ENCODE measurements at regions not wholly inside any gene's neighbourhood (a gene's known extent, or its start where the extent isn't known, plus 50 kb on each side); places are given as distances from the start of the nearest gene placed in this dataset.

DNA sequence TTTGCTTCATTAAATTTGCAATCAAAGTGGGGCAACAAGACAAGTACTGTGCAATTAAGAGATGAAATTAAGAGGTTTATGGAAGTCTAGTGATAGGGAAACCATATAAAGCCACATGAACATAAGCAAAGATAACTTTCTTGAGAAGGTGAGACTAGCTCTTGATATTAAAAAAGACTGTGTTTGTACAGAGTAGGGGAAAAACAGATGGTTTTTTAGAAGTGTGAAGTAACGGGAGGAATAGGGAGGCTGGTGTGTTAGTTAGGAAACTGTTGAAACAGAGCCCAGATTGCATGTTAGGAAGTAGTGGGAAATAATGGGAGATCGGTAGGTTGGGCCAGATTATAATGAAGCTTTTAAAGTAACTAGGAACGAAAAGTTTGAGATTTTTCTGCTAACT is 149.8 kb upstream of the FREM2 start:
- ChIA-PET POLR2A (no interaction called here), RAD21 (ENCODE audit: low non-redundant PET in 1 of 2, low total read pairs in 2 of 2, uncharacterized antibody in 2 of 2, unreplicated experiment in 2 of 2) (no interaction called here), CTCF (no interaction called here)
- H3K9me2 ChIP-seq (ENCODE audit: insufficient read depth): no peaks in the 10 kb centered on the region
- no peak for TF ChIP-seq ELF1 (IDR thresholded peaks at IDR 0.05; ENCODE audit: borderline replicate concordance, low read depth)
- no peak for TF ChIP-seq CEBPB (IDR thresholded peaks at IDR 0.05; ENCODE audit: low read depth)
- TF ChIP-seq SRF (IDR thresholded peaks at IDR 0.05; ENCODE audit: low read depth): no peak
- TF ChIP-seq, protein P1, sequence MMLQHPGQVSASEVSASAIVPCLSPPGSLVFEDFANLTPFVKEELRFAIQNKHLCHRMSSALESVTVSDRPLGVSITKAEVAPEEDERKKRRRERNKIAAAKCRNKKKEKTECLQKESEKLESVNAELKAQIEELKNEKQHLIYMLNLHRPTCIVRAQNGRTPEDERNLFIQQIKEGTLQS (IDR thresholded peaks at IDR 0.05): no peak
- TF ChIP-seq, protein P2, sequence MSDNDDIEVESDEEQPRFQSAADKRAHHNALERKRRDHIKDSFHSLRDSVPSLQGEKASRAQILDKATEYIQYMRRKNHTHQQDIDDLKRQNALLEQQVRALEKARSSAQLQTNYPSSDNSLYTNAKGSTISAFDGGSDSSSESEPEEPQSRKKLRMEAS (IDR thresholded peaks at IDR 0.05): no peak
- TF ChIP-seq, protein P3, sequence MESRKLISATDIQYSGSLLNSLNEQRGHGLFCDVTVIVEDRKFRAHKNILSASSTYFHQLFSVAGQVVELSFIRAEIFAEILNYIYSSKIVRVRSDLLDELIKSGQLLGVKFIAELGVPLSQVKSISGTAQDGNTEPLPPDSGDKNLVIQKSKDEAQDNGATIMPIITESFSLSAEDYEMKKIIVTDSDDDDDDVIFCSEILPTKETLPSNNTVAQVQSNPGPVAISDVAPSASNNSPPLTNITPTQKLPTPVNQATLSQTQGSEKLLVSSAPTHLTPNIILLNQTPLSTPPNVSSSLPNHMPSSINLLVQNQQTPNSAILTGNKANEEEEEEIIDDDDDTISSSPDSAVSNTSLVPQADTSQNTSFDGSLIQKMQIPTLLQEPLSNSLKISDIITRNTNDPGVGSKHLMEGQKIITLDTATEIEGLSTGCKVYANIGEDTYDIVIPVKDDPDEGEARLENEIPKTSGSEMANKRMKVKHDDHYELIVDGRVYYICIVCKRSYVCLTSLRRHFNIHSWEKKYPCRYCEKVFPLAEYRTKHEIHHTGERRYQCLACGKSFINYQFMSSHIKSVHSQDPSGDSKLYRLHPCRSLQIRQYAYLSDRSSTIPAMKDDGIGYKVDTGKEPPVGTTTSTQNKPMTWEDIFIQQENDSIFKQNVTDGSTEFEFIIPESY (IDR thresholded peaks at IDR 0.05; ENCODE audit: extremely low read depth, insufficient replicate concordance, low read length): no peak
- no peak overlapping the region for H2AFZ ChIP-seq (ENCODE audit: low read depth, low read length, poor library complexity, severe bottlenecking)
- H4K20me1 ChIP-seq (ENCODE audit: insufficient read depth): no peaks in the 10 kb centered on the region
- no peak overlapping the region for H3K9ac ChIP-seq (ENCODE audit: low read length)
- no peaks in the 10 kb centered on the region for H3K4me1 ChIP-seq (ENCODE audit: control insufficient read depth in 1 of 2, insufficient read depth in 2 of 2, low read length in 2 of 2)
- ATAC-seq (no peak), DNase-seq (ENCODE audit: low read depth, low spot score) (no peak)
- H3K9me3 ChIP-seq (ENCODE audit: control insufficient read depth in 1 of 2, insufficient read depth in 1 of 2, low read depth in 1 of 2, low read length in 2 of 2): peaks cover 0 to 5% of the 10 kb centered on the region in 2 experiments; a peak in 1 of 4 replicates
- no TSS peak for BruUV-seq (replicated peaks)
- no peak overlapping the region for H3K4me2 ChIP-seq (ENCODE audit: low read length)
- no peaks in the 10 kb centered on the region for H3K36me3 ChIP-seq (ENCODE audit: control insufficient read depth in 1 of 2, insufficient read depth in 2 of 2, low read length in 2 of 2)
- H3K27ac ChIP-seq (ENCODE audit: low read depth, low read length): no peak overlapping the region
- H3K27me3 ChIP-seq (ENCODE audit: insufficient read depth, low read length): no peaks in the 10 kb centered on the region
- no peaks in the 10 kb centered on the region for H3K79me2 ChIP-seq (ENCODE audit: insufficient read depth, low read length)
- intact Hi-C loops (cut with micrococcal nuclease): no loop called here
- H3K4me3 ChIP-seq (replicated peaks in 1 of 2; ENCODE audit: low read depth in 1 of 2, low read length in 2 of 2): no peak overlapping the region

DNA sequence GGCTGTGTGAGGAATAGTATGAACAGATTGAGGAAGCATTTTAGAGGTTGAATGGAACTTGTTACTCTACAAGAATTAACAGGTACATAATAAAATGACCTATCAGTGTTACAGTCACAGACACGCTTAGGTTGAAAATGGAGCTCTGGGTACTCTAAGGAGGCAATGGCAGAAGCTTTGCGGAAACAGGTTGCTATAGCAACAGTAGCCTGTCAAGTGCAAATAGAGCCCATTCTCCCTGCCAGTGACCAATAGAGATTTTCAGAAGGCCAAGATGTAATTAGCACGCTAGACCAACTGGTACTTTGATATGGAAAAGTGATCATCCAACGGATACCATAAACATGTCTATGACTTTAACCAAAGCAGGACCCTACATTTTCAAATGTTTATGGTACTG is 148.5 kb upstream of the FREM2 start:
- CTCF ChIA-PET: no interaction called here
- POLR2A ChIA-PET: no interaction called here
- Histone ChIP-seq H3K4me1 (ENCODE audit: control insufficient read depth in 1 of 2, insufficient read depth in 2 of 2, low read length in 2 of 2) (no peaks in the 10 kb centered on the region), H3K4me2 (ENCODE audit: low read length) (no peak overlapping the region), H3K36me3 (ENCODE audit: control insufficient read depth in 1 of 2, insufficient read depth in 2 of 2, low read length in 2 of 2) (no peaks in the 10 kb centered on the region), H3K9me3 (ENCODE audit: control insufficient read depth in 1 of 2, insufficient read depth in 1 of 2, low read depth in 1 of 2, low read length in 2 of 2) (peaks cover 0 to 8% of the 10 kb centered on the region in 2 experiments; a peak in 1 of 4 replicates), H3K4me3 (replicated peaks in 1 of 2; ENCODE audit: low read depth in 1 of 2, low read length in 2 of 2) (no peak overlapping the region), H3K27me3 (ENCODE audit: insufficient read depth, low read length) (no peaks in the 10 kb centered on the region), H3K9me2 (ENCODE audit: insufficient read depth) (no peaks in the 10 kb centered on the region), H4K20me1 (ENCODE audit: insufficient read depth) (no peaks in the 10 kb centered on the region), H2AFZ (ENCODE audit: low read depth, low read length, poor library complexity, severe bottlenecking) (no peak overlapping the region), H3K9ac (ENCODE audit: low read length) (no peak overlapping the region), H3K27ac (ENCODE audit: low read depth, low read length) (no peak overlapping the region), H3K79me2 (ENCODE audit: insufficient read depth, low read length) (no peaks in the 10 kb centered on the region)
- DNase-seq (ENCODE audit: low read depth, low spot score): no peak
- BruUV-seq (replicated peaks): no TSS peak
- RAD21 ChIA-PET (ENCODE audit: low non-redundant PET in 1 of 2, low total read pairs in 2 of 2, uncharacterized antibody in 2 of 2, unreplicated experiment in 2 of 2): no interaction called here
- no peak for ATAC-seq
- intact Hi-C loops (cut with micrococcal nuclease): no loop called here
- no peak for TF ChIP-seq YY1 (IDR thresholded peaks at IDR 0.05; ENCODE audit: extremely low read depth, insufficient replicate concordance, low read depth, low read length)
- no peak for TF ChIP-seq ZNF274 (IDR thresholded peaks at IDR 0.05; ENCODE audit: low read depth, low read length)
- TF ChIP-seq JUND (IDR thresholded peaks at IDR 0.05): no peak
- TF ChIP-seq, protein P4, sequence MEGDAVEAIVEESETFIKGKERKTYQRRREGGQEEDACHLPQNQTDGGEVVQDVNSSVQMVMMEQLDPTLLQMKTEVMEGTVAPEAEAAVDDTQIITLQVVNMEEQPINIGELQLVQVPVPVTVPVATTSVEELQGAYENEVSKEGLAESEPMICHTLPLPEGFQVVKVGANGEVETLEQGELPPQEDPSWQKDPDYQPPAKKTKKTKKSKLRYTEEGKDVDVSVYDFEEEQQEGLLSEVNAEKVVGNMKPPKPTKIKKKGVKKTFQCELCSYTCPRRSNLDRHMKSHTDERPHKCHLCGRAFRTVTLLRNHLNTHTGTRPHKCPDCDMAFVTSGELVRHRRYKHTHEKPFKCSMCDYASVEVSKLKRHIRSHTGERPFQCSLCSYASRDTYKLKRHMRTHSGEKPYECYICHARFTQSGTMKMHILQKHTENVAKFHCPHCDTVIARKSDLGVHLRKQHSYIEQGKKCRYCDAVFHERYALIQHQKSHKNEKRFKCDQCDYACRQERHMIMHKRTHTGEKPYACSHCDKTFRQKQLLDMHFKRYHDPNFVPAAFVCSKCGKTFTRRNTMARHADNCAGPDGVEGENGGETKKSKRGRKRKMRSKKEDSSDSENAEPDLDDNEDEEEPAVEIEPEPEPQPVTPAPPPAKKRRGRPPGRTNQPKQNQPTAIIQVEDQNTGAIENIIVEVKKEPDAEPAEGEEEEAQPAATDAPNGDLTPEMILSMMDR (IDR thresholded peaks at IDR 0.05 in 2 of 3, conservative IDR thresholded peaks at IDR 0.05 in 1 of 3; ENCODE audit: borderline replicate concordance in 1 of 3, insufficient read depth in 1 of 3, low read depth in 2 of 3, low read length in 2 of 3): no peak
- TF ChIP-seq CEBPB (IDR thresholded peaks at IDR 0.05; ENCODE audit: low read depth): no peak
- TF ChIP-seq RAD21 (IDR thresholded peaks at IDR 0.05; ENCODE audit: low read depth): no peak
- no peak for TF ChIP-seq SP1 (IDR thresholded peaks at IDR 0.05; ENCODE audit: low read depth)
- TF ChIP-seq, protein P1 (IDR thresholded peaks at IDR 0.05): no peak
- TF ChIP-seq ZFX (IDR thresholded peaks at IDR 0.05): no peak
- TF ChIP-seq, protein P2 (IDR thresholded peaks at IDR 0.05): no peak
- no peak for TF ChIP-seq POLR2AphosphoS5 (IDR thresholded peaks at IDR 0.05; ENCODE audit: low read depth, low read length)
- TF ChIP-seq FOSL1 (IDR thresholded peaks at IDR 0.05; ENCODE audit: low read depth): no peak
- TF ChIP-seq CBX3 (IDR thresholded peaks at IDR 0.05; ENCODE audit: low read depth): no peak
- TF ChIP-seq ELF1 (IDR thresholded peaks at IDR 0.05; ENCODE audit: borderline replicate concordance, low read depth): no peak
- no peak for TF ChIP-seq EZH2phosphoT487 (IDR thresholded peaks at IDR 0.05; ENCODE audit: borderline replicate concordance)

Data from HCT116 (cell line).